ENCODE measurements at regions not wholly inside any gene's neighbourhood (a gene's known extent, or its start where the extent isn't known, plus 50 kb on each side); places are given as distances from the start of the nearest gene placed in this dataset.

- DNase-seq = no peak
Measured at GRCh38 chr3:45330510-45331295, 57.7 kb upstream of the LARS2 start.

- no peak for DNase-seq
Measured at GRCh38 chr3:45332493-45332892, 55.9 kb upstream of the LARS2 start.

- no peak for DNase-seq
Measured at GRCh38 chr3:45332901-45333407, 55.4 kb upstream of the LARS2 start.

- DNase-seq = no peak
Measured at GRCh38 chr3:45333549-45333948, 54.8 kb upstream of the LARS2 start.

- no peak for DNase-seq
Measured at GRCh38 chr3:45337839-45338470, 50.4 kb upstream of the LARS2 start.
